ENCODE measurements at regions not wholly inside any gene's neighbourhood (a gene's known extent, or its start where the extent isn't known, plus 50 kb on each side); places are given as distances from the start of the nearest gene placed in this dataset.

DNA sequence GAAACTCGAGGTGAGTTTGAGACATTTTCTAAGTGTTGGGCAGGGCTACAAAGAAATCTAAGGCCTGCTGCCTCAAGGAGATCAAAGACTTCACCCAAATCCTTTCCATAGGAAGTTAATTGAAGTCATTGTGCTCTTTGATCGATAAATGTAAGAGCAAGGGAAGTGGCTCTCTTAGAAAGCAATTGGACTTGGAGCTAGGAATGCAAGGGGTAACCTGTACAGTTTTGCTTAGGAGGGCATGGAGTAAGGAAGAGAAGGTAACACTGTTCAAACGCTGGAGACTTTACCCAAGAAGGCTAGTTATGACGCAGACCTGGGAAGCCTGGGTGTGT is 418.0 kb upstream of the PROX1 start:
- TF ChIP-seq, protein P1, sequence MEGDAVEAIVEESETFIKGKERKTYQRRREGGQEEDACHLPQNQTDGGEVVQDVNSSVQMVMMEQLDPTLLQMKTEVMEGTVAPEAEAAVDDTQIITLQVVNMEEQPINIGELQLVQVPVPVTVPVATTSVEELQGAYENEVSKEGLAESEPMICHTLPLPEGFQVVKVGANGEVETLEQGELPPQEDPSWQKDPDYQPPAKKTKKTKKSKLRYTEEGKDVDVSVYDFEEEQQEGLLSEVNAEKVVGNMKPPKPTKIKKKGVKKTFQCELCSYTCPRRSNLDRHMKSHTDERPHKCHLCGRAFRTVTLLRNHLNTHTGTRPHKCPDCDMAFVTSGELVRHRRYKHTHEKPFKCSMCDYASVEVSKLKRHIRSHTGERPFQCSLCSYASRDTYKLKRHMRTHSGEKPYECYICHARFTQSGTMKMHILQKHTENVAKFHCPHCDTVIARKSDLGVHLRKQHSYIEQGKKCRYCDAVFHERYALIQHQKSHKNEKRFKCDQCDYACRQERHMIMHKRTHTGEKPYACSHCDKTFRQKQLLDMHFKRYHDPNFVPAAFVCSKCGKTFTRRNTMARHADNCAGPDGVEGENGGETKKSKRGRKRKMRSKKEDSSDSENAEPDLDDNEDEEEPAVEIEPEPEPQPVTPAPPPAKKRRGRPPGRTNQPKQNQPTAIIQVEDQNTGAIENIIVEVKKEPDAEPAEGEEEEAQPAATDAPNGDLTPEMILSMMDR (IDR thresholded peaks at IDR 0.05 in 4 of 5, conservative IDR thresholded peaks at IDR 0.05 in 1 of 5): no peak
- TF ChIP-seq POLR2A (IDR thresholded peaks at IDR 0.05): no peak
